Peyer's patch (tissue), 4 donors: ENCODE measurements at regions not wholly inside any gene's neighbourhood (a gene's known extent, or its start where the extent isn't known, plus 50 kb on each side); places are given as distances from the start of the nearest gene placed in this dataset.

Source experiments
- POLR2A ChIP-seq, 2 donors: fragments of 450-650 bp; IDR thresholded peaks; one replicate each; pipeline ENCODE4 v1.5.1; 2017; ENCODE audit warnings: antibody characterized with exemption in 2 of 2, mild to moderate bottlenecking in 2 of 2, moderate library complexity in 2 of 2
- TF ChIP-seq, protein P1 (sequence below), 6 experiments: fragments of 450-650 bp in 4 of 6; fragments of 200-600 bp in 2 of 6; sonication (generic) in 1 of 6; IDR thresholded peaks; one replicate each; pipeline ENCODE4 v1.5.1; 2017 to 2019; ENCODE audit warnings: antibody characterized with exemption in 6 of 6, mild to moderate bottlenecking in 3 of 6, moderate library complexity in 1 of 6

DNA sequence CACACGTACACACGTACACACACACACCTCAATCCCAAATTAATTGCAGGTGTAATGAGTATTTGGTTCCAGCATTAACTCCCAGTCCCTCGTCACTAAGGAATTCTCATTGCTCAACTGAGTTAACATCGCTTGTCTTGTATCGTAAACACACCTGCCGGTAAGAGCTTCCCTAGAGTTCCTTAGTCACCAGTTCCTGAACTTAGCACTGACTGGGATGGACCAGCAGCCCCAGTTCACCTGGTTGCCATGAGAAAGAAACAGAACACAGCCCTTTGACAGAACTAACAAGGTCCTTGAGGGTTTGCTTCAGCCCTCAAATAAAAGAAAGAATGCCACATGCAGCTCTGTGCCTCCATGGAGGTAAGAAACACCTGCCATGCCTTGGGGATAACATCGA lies 66.3 kb upstream of the SLCO3A1 start:
- TF ChIP-seq, protein P1, sequence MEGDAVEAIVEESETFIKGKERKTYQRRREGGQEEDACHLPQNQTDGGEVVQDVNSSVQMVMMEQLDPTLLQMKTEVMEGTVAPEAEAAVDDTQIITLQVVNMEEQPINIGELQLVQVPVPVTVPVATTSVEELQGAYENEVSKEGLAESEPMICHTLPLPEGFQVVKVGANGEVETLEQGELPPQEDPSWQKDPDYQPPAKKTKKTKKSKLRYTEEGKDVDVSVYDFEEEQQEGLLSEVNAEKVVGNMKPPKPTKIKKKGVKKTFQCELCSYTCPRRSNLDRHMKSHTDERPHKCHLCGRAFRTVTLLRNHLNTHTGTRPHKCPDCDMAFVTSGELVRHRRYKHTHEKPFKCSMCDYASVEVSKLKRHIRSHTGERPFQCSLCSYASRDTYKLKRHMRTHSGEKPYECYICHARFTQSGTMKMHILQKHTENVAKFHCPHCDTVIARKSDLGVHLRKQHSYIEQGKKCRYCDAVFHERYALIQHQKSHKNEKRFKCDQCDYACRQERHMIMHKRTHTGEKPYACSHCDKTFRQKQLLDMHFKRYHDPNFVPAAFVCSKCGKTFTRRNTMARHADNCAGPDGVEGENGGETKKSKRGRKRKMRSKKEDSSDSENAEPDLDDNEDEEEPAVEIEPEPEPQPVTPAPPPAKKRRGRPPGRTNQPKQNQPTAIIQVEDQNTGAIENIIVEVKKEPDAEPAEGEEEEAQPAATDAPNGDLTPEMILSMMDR (IDR thresholded peaks at IDR 0.05) = no peak
- no peak for TF ChIP-seq POLR2A (IDR thresholded peaks at IDR 0.05)
